NT2/D1 (cell line): ENCODE measurements at regions not wholly inside any gene's neighbourhood (a gene's known extent, or its start where the extent isn't known, plus 50 kb on each side); places are given as distances from the start of the nearest gene placed in this dataset.
"Not testable (repeated sequence)": the region's sequence is repeated elsewhere in the genome, so short reads cannot be mapped to it uniquely, and the experiment has no call there.

Experiments
- DNase-seq: peaks from one replicate; pipeline ENCODE4 v3.0.0-alpha.2; 2011; ENCODE audit warnings: low read depth, low spot score
- H3K27me3 ChIP-seq: 2 replicates; pipeline ENCODE4 v1.6.0; 2011; ENCODE audit warnings: mild to moderate bottlenecking; ENCODE audit not compliant: insufficient read length, insufficient read depth
- H3K36me3 ChIP-seq: 2 replicates; pipeline ENCODE4 v1.6.1; 2011; ENCODE audit warnings: mild to moderate bottlenecking, low read length, mixed read lengths; ENCODE audit not compliant: insufficient read depth, insufficient read length
- H3K4me1 ChIP-seq: 2 replicates; pipeline ENCODE4 v1.5.1; 2011; ENCODE audit not compliant: insufficient read depth, insufficient read length
- H3K4me3 ChIP-seq: 2 replicates; pipeline ENCODE4 v1.5.1; 2011; ENCODE audit warnings: low read depth; ENCODE audit not compliant: insufficient read length
- H3K9ac ChIP-seq: 2 replicates; pipeline ENCODE4 v1.6.0; 2011; ENCODE audit warnings: low read depth; ENCODE audit not compliant: insufficient read length
- H3K9me3 ChIP-seq: 2 replicates; pipeline ENCODE4 v1.5.1; 2011; ENCODE audit warnings: mild to moderate bottlenecking, low read length; ENCODE audit not compliant: insufficient read depth
- SUZ12 ChIP-seq: IDR thresholded peaks from 2 replicates; pipeline ENCODE4 v1.6.1; 2011; ENCODE audit not compliant: insufficient read length, insufficient read depth; ENCODE audit errors: extremely low read depth
- YY1 ChIP-seq: IDR thresholded peaks from 2 replicates; pipeline ENCODE4 v1.6.1; 2011; ENCODE audit not compliant: insufficient read length, insufficient read depth
- ZNF274 ChIP-seq: IDR thresholded peaks from 2 replicates; pipeline ENCODE4 v1.6.1; 2011; ENCODE audit warnings: mild to moderate bottlenecking, low read depth, low read length

DNA sequence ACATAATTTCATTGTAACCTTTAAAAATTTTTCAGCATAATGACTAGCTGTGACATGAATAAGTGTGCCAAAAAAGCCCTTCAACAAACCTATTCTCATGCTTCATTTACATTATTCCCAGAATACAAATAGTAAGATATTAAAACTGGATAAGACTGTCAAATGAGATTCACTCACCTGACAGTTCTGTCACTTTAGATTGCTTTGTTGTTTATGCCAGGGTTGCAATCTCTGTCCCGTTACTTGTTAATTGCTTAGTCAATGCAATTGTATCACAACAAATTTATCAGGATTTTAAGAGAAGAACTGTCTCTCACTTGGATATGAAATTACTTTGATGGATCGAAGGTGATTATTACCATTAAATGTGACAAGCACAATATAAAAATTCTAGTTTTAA lies 616.0 kb upstream of the IGFBP7 start:
- H3K36me3 ChIP-seq: no peaks in the 10 kb centered on the region
- H3K27me3 ChIP-seq: no peaks in the 10 kb centered on the region
- no peak for TF ChIP-seq SUZ12
- no peak for TF ChIP-seq ZNF274
- TF ChIP-seq YY1: no peak
- H3K9me3 ChIP-seq: no peaks in the 10 kb centered on the region
- no peak overlapping the region for H3K9ac ChIP-seq
- no peak overlapping the region for H3K4me3 ChIP-seq
- no peaks in the 10 kb centered on the region for H3K4me1 ChIP-seq
- DNase-seq: no peak

DNA sequence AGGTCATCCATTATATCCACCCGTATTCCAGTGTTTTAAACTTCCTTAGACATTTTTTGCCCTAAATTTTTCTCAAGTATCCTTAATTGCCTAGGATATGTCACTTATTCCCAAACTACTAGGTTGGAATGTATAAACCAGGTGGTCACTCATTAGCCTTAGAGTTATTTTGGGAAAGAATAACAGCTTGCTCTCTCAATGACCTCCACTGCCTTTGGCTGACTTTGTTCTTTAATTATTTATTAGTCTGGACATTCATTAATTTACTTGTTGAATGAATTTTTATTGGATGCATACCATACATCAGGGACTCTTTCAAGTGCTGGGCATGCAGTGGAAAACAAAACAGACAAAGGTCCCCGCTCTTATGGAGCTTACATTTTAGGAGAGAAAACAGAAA lies 609.3 kb upstream of the IGFBP7 start:
- Histone ChIP-seq H3K4me1 (no peaks in the 10 kb centered on the region), H3K9me3 (no peaks in the 10 kb centered on the region), H3K36me3 (no peaks in the 10 kb centered on the region), H3K27me3 (no peaks in the 10 kb centered on the region), H3K4me3 (no peak overlapping the region), H3K9ac (no peak overlapping the region)
- no peak for DNase-seq
- TF ChIP-seq ZNF274 (no peak), YY1 (no peak), SUZ12 (no peak)

DNA sequence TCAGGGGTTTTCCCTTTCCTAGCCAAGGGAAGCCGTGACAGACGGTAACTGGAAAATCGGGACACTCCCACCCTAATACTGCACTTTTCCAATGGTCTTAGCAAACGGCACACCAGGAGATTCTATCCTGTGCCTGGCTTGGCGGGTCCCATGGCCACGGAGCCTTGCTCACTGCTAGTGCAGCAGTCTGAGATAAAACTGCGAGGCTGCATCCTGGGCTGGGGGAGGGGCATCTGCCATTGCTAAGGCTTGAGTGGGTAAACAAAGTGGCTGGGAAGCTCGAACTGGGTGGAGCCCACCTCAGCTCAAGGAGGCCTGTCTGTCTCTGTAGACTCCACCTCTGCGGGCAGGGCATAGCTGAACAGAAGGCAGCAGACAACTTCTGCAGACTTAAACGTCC lies 604.1 kb upstream of the IGFBP7 start:
- H3K9me3 ChIP-seq, H3K36me3 ChIP-seq, DNase-seq, H3K27me3 ChIP-seq, H3K4me1 ChIP-seq, H3K9ac ChIP-seq, H3K4me3 ChIP-seq: not testable (repeated sequence)

DNA sequence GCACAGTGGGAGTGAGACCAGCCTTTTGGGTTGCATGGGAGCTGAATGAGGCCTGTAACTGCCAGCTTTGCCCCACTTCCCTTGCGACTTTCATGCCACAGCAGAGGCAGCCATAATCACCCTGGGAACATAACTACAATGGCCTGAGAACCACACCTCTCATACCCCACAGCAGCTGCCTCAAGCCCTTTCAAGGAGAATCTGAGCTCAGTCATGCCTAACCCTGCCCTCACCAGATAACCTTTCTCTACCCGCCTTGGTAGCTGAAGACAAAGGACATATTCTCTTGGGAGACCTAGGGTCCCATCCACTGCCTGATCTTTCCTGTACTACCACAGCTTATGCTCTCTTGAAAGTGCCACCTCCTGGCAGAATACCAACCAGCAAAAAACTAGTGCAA lies 599.9 kb upstream of the IGFBP7 start:
- H3K27me3 ChIP-seq: no peaks in the 10 kb centered on the region
- peaks cover 5% of the 10 kb centered on the region; the same call in 1 of the 2 replicates for H3K9me3 ChIP-seq
- no peak for DNase-seq
- no peak overlapping the region for H3K4me3 ChIP-seq
- peaks cover 2% of the 10 kb centered on the region for H3K4me1 ChIP-seq
- H3K9ac ChIP-seq: no peak overlapping the region
- TF ChIP-seq SUZ12: no peak
- no peak for TF ChIP-seq YY1
- no peak for TF ChIP-seq ZNF274
- no peaks in the 10 kb centered on the region for H3K36me3 ChIP-seq

DNA sequence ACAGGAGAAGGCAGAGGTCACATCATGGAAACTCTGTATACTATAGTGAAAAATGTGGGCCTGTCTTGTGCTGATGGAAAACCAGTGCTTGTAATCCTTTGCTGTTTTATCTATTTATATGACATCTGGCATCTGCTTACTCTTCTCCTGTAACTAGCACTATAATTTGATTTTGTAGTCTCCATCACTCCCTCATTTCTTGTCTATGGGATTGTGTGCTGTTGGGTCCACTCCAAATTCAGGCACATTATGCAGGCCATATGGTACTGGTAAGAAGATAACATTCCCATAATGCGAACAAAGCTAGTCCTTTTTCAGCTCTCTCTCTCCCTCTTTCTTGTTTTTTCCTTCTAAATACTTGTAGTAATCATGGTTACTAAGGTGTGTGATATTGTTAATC lies 581.2 kb upstream of the IGFBP7 start:
- H3K36me3 ChIP-seq: no peaks in the 10 kb centered on the region
- H3K27me3 ChIP-seq: no peaks in the 10 kb centered on the region
- H3K4me1 ChIP-seq: no peaks in the 10 kb centered on the region
- DNase-seq: no peak
- no peak overlapping the region for H3K4me3 ChIP-seq
- TF ChIP-seq YY1: no peak
- no peak for TF ChIP-seq ZNF274
- TF ChIP-seq SUZ12: no peak
- H3K9ac ChIP-seq: no peak overlapping the region
- H3K9me3 ChIP-seq: no peaks in the 10 kb centered on the region; the same call in 1 of the 2 replicates

DNA sequence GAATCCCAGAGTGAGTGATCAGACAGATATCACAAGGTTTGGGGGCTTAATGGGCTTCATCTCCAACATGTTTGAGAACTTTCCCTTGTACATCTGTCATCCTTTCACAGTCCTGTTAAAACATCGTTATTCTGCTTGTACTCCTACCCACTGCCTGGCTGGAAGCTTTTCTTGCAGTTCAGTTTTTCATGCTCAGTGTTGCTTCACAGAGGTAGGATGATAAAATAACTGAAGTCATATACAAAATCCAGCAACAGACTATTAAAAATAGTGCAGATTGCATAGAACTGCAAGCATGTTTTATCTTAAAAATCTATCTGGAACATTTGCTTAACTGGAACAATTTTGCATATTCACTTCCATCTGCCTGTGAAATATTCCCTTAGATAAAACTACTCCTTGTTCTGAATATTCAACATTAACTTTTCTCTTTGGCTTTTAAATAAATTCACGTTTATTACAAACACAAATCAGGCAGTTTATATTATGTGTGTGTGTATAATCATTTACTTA lies 579.6 kb upstream of the IGFBP7 start:
- TF ChIP-seq YY1 (no peak), SUZ12 (no peak), ZNF274 (no peak)
- no peak overlapping the region for H3K4me3 ChIP-seq

DNA sequence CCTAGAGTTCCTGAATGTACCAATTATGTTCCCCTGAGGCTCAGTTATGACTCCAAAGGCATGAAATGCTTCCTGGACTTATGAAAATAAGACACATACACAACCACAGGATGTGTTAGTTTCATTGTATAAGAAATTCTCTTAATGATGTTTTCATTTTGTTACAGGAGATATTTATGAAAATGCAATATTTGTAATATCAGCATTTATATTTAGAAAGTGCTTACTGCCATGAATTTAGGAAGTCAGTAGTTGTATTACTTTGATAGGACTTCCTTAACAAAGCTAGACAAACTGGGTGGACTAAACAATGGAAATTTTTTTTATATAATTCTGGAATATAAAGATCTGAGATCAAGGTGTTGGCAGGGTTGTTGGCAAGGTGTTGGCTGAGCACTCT lies 572.1 kb upstream of the IGFBP7 start:
- no peaks in the 10 kb centered on the region for H3K36me3 ChIP-seq
- no peak for DNase-seq
- no peak overlapping the region for H3K4me3 ChIP-seq
- no peaks in the 10 kb centered on the region for H3K4me1 ChIP-seq
- H3K27me3 ChIP-seq: no peaks in the 10 kb centered on the region
- H3K9ac ChIP-seq: no peak overlapping the region
- TF ChIP-seq YY1 (no peak), ZNF274 (no peak), SUZ12 (no peak)
- no peaks in the 10 kb centered on the region for H3K9me3 ChIP-seq

More for the DNA sequence above, 579.6 kb upstream of the IGFBP7 start:
- no peaks in the 10 kb centered on the region for H3K4me1 ChIP-seq
- H3K9ac ChIP-seq: no peak overlapping the region
- no peaks in the 10 kb centered on the region for H3K27me3 ChIP-seq
- no peaks in the 10 kb centered on the region for H3K36me3 ChIP-seq
- no peaks in the 10 kb centered on the region; the same call in 1 of the 2 replicates for H3K9me3 ChIP-seq
- DNase-seq: no peak

DNA sequence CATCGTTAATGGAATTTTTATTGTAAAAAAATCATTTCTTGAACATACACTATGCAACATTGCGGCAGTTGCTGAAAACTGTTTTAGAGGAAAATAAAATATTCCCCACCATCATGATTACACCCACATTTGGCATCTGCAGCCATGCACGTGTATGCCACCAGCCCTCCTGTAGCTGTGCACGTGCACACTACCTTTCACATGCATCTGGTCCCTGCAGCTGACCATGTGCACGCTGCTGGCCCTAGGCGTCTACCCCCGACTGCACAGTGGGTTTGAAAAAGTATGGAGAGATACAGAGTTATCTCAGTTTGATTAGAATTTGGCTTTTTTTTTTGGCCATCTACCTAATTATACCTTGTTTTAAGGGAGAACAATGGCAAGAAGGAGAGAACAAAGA lies 569.8 kb upstream of the IGFBP7 start:
- H3K9ac ChIP-seq: no peak overlapping the region
- H3K27me3 ChIP-seq: no peaks in the 10 kb centered on the region
- no peaks in the 10 kb centered on the region for H3K36me3 ChIP-seq
- DNase-seq: no peak
- H3K9me3 ChIP-seq: no peaks in the 10 kb centered on the region
- H3K4me1 ChIP-seq: no peaks in the 10 kb centered on the region
- H3K4me3 ChIP-seq: no peak overlapping the region
- TF ChIP-seq ZNF274 (no peak), SUZ12 (no peak), YY1 (no peak)
